ENCODE measurements at regions not wholly inside any gene's neighbourhood (a gene's known extent, or its start where the extent isn't known, plus 50 kb on each side); places are given as distances from the start of the nearest gene placed in this dataset.

DNA sequence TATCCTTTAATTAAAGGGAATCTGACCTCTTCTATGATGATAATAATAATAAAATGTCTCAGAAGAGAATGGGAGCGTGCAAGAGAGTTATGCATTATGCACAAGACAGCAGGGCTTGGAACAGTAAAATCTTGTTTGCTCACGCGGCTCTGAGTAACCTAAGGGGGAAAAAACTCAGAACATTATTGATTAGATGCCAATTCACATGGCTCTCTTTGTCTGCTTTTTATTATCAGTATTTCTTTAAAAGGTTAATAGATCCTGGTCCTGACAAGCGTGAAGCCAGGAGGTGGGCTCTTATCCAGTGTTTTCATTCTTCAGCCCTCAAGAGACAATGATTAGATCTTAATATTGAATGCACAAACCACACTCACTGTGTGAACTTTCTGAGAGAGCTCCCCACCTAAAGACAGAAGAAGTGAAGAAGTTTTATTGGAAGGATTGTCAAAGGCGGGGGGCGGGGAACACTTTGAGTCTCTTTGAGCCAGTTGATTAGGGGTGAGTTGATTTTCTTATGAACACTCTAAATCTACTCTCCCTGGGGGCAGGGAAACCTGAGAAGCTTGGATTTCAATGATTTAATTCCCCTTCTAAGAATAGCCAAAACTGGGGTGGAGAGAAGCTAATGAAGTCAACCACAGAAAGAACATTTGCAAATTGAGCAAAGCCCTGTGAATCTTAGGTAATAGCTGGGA lies 127.5 kb upstream of the CTAGE1 start:
- no peak for DNase-seq

DNA sequence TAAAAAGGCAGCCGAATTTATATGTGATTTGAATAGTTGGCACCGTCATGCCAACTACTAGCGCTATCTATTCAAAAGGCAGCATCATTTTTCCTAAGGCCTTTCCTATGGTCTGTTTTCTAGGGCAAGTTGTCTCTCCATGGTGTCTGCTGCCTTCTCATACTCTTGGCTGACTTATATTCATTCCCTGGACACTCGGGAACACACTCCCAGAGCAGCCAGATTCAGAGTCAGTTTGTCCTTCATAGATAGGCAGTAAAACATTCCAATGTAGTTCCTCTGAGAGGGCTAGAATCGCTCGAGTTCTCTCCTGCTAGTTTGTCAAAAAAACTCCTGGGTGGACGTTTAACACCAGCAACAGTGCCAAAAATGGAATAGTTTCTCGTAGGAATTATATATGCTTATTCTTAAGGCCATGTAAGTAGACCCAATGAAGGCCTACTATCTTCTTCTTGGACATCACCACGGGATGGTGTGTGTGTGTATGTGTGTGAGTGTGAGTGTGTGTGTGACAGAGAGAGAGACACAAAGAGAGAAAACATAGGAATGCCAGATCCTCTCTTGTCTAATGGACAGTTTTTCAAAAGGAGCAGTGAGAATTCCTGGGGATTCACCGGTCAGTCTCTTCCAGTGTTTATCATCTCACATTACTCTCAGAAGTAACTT lies 129.3 kb upstream of the CTAGE1 start:
- no peak for DNase-seq

DNA sequence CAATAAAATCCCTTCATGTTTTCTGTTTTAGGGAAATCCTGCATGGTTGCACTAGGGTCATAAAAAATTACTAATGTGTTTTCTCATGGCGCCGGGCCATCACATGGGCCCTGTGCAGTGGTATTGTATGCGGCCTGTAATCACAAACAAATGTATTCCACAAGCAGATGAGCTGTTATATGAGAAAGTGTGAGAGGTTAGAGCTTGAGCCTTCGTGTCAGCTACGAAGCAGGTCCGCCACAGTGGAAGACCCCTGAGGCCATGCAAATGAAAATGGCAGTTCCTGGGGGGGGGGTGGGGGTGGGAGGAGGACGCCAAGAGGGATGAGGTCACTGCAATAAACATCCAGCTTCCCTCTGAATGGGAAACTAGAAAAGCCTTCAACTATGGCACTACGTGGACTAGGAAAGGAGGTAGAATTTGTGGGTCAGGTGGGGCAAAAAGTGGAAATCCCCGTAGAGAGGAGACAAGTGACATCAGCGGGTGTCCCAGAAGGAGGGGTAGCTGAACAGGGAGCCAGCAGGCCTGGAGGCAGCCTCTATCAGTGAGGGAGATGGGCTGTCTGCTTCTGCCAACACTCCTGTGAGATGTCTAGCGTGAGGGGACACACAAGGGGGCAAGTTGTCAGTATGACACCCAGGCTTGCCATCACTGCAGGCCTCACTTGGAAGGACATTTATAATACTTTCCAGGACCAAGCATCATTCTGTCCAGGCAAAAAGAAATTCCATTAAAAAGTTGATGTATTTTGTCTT lies 130.3 kb upstream of the CTAGE1 start:
- DNase-seq: no peak

DNA sequence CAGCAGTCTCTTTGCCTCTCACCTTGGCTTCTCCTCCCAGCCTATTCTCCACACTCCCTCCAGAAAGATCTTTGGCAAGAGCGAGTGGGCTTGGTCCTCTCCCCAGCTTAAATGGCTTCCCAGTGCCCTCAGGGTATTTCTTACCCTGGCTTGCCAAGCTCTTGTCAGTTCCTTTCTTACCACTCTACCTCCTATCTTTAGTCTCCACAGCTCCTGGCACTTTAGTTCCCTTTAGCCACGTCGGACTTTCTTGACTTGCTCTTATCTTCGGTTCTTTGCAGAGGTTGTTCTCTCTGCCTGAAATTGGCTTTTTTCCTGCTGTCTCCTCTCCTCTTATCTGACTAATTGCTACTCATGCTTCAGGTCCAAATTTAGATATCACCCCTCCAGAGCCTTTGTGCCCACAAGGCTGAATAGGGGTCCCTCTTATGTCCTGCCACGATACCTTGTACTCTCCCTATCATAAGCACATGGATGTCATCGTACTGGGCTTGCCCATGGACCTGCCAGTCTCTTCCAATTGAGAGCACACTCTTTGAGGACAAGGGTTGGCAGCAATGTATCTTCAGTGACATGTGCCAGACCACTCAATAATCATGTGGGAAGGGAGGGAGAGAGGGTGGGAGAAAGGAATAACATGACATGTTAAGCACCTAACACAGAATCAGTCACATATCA lies 131.7 kb upstream of the CTAGE1 start:
- no peak for DNase-seq

DNA sequence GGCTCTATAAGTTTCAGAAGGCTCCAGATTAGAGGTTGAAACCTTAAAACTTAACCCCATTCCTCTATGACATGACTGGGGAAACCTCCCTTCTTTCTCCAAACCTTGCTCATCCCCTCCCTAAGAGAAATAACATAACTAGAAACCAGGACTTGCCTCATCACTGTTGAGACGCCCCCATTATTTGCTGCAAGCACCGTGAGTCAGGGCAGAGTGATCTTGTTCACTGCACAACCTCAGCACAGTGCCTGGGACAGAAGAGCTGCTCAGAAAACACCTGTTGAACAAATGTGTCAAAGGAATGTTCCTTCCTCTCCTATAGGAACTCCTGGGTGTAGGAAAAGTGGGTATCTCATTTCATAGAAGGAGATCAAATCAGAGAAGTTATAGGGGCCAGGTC lies 132.7 kb upstream of the CTAGE1 start:
- no peak for DNase-seq

DNA sequence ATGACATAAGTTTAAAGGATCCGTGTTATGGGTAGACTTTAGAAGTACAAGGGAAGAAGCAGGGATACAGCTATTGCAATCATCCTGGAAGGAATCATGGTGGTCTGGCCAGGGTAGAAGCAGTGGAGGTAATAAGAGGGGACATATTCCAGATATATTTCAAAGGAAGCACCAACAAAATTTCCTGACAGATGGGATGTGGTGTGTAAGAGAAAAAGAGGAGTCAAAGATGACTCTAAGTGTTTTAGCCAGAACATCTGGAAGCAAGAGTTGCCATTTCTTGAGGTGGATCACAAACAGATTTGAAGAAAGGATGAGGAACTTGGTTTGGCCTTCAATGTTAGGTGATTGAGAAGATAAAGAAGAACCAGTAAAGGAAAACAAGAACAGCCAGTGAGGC lies 133.1 kb upstream of the CTAGE1 start:
- no peak for DNase-seq

DNA sequence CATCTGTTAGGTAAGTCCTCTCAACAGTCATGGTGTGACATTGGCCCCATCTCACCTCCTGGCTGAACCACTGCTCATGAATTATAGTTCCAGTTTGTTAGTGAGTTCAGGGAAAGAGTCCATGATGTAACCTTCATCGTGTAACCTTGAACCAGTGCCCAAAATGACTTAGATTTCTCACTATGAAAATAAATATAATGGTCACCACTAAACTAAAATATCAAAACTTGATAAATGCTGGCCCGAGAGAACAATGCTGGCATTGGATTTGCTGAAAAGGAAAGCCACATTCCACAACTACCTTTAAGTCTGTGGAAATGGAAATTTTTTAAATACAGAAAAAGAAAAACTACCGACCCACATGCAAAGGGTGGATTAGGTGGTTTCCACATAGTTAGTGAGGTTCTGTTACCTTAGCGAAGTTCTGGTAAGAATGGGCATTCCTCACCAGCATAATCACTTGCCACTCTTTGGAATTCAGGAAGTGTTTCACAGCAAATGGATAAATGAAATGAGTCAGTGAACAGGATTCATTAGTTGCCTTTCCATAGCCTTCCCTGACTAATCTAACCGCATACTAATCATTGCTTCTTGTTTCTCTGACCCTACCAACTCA lies 133.9 kb upstream of the CTAGE1 start:
- DNase-seq: no peak

DNA sequence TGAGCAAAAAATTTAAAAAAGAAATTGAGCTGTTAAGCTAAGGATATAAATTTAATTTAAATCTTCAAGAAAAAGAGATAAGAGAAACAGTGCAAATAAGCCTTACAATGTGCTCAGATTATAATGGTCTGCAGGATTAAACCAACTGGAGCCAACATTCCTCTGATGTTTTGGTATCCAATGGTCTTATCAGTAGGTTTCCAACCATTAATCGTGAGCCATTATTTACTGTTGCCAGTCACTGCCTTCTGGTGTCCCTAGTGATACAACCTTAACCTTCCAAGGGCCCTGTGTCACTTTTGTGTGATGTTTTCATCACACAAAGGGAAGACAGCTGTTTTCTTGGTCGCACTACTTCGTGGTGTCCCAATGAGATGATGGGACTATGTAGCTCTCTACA lies 134.5 kb upstream of the CTAGE1 start:
- no peak for DNase-seq

DNA sequence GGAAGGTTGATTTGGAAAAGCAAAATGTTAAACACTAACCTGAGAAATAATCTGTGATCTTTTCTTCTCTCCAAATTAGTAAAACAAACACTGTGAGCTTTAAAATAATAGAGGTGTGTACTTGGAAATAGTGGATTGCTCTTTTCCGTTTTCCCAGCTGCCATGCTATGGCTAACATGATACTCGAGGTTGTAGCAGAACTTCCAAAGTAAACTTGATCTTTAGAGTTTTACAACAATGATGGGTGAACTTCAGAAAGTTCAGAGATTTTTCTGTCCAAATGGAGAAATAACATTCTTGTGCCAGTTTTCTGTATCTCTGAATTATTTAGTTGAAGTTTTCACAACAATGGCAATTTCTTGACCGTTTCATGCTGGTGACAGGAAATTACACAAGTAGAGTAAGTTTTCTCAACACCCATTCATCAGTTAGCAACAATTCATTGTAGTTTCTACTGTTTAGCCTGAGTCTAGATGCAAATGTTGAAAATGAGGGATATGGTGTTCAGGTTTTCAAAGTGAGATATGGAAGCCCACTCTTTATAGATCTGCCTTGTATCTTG lies 135.3 kb upstream of the CTAGE1 start:
- DNase-seq: no peak

DNA sequence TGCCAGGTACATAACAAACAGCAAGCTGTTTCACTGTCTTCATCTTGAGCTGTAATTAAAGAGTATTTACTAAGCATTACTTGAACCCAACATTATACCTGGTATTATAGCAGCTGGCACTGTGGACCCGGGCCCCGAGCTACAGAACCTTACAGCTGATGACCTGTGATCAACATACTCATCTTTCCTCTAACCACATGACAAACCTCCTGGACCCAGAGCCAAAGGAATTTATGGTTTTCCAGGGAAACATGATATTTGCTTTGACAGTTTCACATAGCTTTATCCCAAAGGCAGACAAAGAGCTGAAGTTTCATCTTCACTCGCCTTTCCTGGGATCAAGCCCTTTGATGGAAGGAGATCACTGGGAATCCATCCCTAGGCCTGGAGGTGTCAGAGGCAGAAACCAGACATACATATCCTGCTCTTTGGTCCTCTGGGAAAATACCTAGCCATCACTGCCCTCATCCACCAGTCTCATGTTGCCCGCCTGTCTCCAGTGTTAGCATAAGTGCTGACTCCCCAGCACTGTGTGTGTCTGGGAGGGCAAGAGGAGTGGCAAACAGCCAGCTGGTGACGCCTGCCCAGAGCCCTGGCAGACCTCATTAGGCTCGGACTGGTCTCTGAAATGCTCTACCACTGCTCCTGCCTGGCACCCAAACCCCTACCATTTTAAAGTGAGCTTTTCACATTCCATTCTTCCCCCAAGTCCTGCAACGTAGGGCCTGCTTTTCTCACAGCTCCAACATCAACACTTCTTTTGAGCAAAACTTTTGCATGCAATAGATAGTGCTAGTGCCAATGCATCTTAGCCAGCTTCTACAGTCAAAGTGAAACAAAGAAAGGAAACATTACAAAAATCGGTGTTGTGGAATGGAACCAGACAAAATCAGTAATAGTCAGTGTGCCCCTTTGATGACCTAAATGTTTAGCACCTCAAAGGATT lies 138.8 kb upstream of the CTAGE1 start:
- DNase-seq: no peak

DNA sequence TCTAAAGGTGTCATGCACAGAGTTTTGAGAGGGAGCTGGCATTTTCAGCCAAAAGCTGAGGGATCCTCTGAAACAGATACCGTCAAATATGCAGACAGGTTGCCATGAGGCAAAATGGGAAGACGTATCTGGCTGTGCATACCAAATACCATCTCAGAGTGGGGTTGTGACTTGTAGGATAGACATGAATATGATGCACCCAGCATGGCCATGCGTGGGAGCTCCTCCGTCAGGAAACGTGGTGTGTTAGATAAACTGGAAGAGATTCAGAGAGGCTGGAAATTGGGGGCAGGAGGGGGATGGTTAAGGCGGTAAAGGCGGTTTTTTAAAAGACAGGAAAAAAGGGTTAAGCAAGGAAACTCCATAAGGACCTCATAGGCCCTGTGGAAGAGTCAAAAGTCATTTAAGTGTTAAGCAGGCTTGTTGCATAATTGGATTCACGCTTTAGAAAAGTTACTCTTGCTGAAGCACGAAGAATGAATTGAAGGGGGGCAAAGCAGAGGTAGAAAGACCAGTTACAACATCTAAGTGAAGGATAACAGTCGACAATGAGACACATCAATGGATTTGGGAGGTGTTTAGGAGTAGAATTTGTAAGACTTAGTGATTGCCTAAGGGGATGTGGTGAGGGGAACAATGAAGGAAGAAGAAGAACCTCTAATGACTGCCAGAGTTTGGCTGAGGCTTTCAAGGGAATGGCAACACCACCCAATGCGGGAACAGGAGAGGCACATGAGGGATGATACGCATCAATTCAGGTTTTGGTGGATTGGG lies 139.6 kb upstream of the CTAGE1 start:
- DNase-seq: no peak

DNA sequence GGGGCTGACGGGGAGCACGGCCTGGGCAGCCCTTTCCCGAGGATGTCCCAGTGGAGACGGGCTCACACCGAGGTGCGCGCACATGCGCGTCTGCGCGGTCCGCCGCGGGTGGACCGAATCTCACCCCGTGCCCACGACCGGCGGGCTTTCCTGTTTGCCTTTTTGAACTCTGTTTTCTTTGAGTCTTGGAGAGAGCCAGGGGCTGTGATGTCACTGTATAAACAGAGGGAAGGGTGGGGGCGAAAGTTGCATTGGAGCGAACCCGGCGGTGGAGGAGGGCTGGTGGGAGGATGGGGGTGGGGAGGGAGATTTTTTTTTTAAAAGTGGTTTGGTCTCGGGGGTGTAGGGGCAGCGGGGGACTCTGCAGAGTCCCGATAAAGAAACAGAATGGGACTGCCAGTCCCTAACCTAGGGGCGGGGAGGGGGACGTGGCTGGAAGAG lies 141.2 kb upstream of the CTAGE1 start:
- DNase-seq: no peak

DNA sequence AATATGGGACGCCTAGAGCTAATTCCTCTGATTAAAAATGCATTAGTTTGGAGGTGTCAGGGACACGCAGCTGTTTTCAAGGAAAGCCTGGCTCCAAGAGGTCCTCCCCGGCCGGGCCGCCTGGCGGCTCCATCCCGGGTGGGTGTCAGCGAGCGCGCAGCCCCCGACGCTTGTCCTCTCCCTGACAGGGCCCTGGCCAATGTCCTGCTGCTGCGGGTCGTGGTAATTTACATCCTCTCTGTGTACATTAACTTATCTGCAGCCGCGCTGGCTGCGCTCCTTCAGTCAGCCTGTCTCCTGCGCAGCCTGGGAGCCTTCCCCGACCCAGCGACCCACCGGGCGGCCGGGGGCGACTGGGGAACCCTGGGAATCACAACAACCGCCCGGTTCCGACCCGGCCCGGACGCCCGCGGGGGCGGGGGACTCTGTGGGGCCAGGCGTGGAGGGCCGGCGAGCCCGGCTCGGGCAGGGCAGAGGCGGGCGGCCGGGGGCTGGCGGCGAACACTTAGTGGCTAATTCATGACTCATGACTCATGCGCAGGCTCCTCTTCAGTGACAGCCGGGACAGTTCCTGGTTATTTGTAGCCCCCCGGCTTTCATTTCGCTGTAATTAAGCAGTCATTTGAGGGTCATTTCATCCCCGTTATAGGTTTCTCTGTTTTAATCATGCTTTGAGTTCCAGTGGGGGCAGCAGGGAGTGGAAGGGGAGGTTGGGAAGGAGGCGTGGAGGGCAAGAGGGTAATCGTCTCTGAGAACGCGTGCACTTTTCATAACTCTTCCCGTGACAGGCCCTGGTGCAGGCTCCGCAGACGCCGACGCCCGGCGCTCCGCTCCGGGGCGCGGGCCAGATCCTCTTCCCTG lies 141.9 kb upstream of the CTAGE1 start:
- no peak for DNase-seq

DNA sequence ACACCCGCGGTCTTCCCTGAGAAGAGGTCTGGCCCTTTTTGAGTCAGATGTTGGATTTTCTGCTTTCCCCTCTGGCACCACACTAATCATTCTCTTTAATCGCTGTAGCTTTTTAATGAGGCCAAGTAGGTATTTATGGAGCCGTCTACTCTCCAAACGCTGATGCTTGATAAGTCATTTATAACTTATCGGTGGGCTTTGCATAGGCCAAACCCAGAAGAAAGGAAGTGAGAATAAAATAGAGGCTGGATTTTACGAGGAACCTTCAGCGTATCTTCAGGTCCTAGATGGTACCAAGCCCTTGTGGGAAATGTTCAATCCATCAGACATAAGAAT lies 142.5 kb upstream of the CTAGE1 start:
- DNase-seq: no peak

DNA sequence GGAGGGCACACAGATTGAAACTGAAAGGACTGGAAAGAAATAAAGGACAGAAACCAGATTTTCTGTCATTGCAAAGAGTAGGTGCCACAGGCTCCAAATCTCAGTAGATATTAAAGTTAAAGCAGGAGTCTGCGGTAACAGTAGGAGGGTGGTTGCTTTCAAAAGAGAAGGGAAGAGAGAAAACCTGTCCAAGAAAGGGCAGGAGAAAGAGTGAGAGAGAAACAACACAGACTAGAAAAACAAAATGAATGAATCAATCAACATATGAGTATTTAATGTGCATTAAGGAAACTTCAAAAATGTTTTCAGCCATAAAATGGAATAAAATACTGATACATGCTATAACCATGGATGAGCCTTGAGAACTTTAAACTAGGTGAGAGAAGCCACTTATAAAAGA lies 143.1 kb upstream of the CTAGE1 start:
- DNase-seq: no peak

DNA sequence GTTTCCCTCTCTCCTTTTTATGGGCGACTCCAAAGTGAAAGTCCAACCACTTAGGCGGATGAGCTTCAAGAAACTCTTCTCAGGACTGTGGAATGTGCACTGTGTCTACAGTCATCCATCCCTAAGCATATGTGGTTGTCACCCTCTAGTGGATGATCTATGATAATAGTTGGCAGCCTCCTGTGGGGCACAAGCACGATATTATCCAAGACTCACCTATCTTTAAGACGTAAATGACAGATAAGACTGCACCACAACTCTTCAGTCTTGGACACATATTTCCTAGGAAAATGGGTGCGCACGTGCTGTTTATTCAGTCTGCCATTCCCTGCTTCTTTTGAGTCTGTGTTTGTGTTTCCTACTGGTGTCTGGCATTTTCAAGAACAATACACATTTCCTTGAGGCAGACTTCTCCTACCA lies 145.5 kb upstream of the CTAGE1 start:
- DNase-seq: peak in 1 of 5 donors; percentile 4

DNA sequence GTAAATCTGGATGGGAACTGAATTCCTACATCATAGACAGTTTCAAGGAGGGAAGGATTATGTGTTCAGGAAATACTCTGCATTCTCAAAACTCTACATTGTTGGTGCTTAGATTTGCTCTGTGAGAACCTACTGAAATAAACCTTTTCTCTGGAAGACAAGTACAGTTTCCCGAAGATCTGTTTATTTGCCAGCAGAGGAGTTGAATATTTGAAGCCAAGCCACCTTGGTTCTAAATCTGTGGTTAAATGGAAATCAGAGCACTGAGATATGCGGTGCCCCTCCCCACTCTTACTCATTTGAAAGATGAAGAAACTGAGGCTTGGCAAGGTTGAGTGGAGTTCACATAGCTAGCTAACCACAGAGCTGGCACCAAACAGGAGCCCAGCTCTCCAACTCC lies 146.3 kb upstream of the CTAGE1 start:
- DNase-seq: no peak

DNA sequence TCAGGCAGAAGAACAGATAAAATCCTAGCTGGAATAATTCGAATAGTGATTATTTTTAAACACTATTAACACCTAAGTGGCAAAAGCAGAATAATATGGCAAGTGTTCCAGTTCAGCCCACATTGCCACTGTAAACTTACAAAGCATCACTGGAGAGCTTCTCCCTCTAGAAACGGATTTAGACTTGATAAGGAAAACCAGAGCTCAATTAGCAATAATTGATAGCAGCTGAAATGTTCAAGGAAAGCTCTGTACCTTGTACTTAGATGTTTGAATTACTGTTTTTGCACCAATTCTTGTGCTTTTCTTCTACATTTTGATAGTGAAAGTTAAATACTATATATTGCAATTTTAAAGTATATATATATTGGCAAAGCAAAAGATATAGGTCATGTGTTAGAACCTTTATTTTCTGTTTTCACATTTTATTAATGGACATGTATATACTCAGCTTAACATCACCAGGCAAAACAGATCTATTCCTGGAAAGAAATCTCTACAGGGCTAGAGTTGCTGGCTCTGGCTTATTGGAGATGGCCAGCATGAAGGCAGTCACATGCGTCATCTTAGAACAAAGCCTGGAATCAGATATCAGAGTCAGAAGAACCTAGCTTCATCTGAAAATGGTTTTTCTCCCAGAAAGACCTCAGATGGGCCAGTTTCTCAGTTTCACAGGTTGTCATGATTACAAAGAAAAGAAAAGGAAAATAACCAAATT lies 149.1 kb upstream of the CTAGE1 start:
- DNase-seq: no peak

DNA sequence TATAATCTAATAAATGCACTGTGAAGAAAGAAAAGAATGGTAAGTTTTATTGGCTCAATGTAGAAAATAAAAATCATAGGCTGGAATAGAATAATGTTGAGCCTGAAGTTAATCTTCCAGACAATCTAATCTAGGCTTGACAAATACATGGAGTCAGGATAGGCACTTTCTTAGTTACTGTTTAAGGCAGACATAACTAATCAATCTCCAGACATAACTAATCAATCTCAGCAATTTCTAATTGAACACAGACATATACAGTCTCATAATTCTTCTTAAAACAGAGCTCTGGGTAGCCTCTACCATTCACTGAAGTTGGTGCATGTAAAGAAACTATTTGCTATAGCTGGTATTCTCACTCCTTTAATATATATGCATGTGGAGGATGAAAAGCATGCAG lies 150.1 kb upstream of the CTAGE1 start:
- no peak for DNase-seq

Data from T-helper 1 cell (primary cell).